Natural killer cell (primary cell): ENCODE measurements at regions not wholly inside any gene's neighbourhood (a gene's known extent, or its start where the extent isn't known, plus 50 kb on each side); places are given as distances from the start of the nearest gene placed in this dataset.

ENCODE experiments used
- ATAC-seq, 3 donors: fragments of 150-1000 bp in 2 of 3; fragments of 200-7000 bp in 1 of 3; cut with Tn5 transposase; 1 replicate in 1 of 3; 2 replicates in 2 of 3; pipeline ENCODE4 v1.10.0; 2021; ENCODE audit warnings: mild to moderate bottlenecking in 2 of 3, moderate library complexity in 2 of 3
- DNase-seq, 2 donors: peaks; one replicate each; pipeline versions ENCODE4 v3.0.0 to v3.0.0-alpha.2; 2013 to 2021; ENCODE audit warnings: mixed read lengths in 1 of 2
- H3K27ac ChIP-seq: one replicate; pipeline ENCODE4 v1.5.1; 2013; ENCODE audit warnings: mild to moderate bottlenecking, low read length
- H3K27me3 ChIP-seq: one replicate; pipeline ENCODE4 v1.6.1; 2013; ENCODE audit warnings: low read length; ENCODE audit not compliant: control insufficient read depth, insufficient read depth
- H3K36me3 ChIP-seq: one replicate; pipeline ENCODE4 v1.6.1; 2013; ENCODE audit warnings: low read length; ENCODE audit not compliant: control insufficient read depth, insufficient read depth
- H3K4me1 ChIP-seq: one replicate; pipeline ENCODE4 v1.6.1; 2013; ENCODE audit warnings: low read length; ENCODE audit not compliant: control insufficient read depth, insufficient read depth
- H3K4me3 ChIP-seq: one replicate; pipeline ENCODE4 v1.5.1; 2013; ENCODE audit warnings: low read length
- H3K9me3 ChIP-seq: one replicate; pipeline ENCODE4 v1.6.1; 2013; ENCODE audit warnings: low read length; ENCODE audit not compliant: control insufficient read depth, insufficient read depth
- H3K27ac Mint-ChIP-seq, 2 donors: one replicate each; pipeline ENCODE4 v1.8.0; 2022; ENCODE audit warnings: mild to moderate bottlenecking in 2 of 2, mixed read lengths in 2 of 2, moderate library complexity in 1 of 2
- H3K27me3 Mint-ChIP-seq, 2 donors: one replicate each; pipeline ENCODE4 v1.8.0; 2022; ENCODE audit warnings: low read depth in 2 of 2, mixed read lengths in 2 of 2
- H3K36me3 Mint-ChIP-seq: one replicate; pipeline ENCODE4 v1.8.0; 2022; ENCODE audit warnings: mixed read lengths
- H3K4me1 Mint-ChIP-seq, 2 donors: one replicate each; pipeline ENCODE4 v1.8.0; 2022; ENCODE audit warnings: mixed read lengths in 2 of 2
- H3K4me3 Mint-ChIP-seq: one replicate; pipeline ENCODE4 v1.8.0; 2022; ENCODE audit warnings: mild to moderate bottlenecking, moderate library complexity, mixed read lengths
- H3K9me3 Mint-ChIP-seq, 2 donors: one replicate each; pipeline ENCODE4 v1.8.0; 2022; ENCODE audit warnings: mixed read lengths in 2 of 2
- WGBS: methylation state at CpG from one replicate; pipeline ENCODE4 v1.1.7; 2013; ENCODE audit warnings: missing lambda C conversion rate; ENCODE audit not compliant: insufficient coverage; 5-methylcytosine and 5-hydroxymethylcytosine counted together
- intact Hi-C: fragments of 100-400 bp; cut with micrococcal nuclease; formaldehyde crosslinking; loops from one replicate; pipeline ENCODE4 v1.14.2; 2022
- TF ChIP-seq, protein P1 (sequence below): fragments of 200-600 bp; IDR thresholded peaks from one replicate; pipeline ENCODE4 v1.8.0; 2022; ENCODE audit warnings: antibody characterized with exemption

DNA sequence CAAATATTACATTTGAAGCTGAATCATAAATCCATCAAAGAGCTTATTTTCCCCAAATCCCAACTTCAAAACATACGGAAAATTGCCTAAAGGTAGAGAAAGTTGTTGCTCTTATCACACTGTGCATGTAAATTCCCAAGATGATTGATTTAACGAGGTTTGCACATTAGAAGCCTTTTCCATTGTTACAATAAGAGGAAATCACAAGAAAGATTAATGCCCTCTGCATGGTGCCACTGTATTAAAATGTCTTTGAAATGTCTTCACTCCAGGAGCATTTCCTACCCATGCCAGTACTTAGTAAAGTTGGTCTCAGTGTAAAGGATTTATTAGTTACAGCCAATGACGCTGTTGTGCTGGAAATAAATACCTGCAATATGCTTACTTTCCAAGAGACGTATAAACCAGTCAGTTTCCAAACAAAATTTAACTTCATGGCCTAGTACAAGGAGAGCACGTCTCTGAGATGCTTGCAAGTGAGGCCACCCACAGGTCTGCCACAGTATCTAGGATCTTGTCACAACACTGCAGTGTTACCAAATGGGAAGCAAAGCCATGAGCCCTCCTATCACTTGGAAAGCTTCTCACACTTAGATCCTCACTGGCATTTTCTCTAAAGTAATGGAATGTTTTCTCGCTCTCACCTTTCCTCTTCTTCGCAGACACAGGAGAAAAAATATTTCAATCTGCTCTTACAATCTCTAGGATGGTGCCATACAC is 112.4 kb downstream of the CETN3 start:
- no peaks in the 10 kb centered on the region for H3K27me3 ChIP-seq
- WGBS = 82% methylated on average over 6 of the region's 7 CpGs
- TF ChIP-seq, protein P1, sequence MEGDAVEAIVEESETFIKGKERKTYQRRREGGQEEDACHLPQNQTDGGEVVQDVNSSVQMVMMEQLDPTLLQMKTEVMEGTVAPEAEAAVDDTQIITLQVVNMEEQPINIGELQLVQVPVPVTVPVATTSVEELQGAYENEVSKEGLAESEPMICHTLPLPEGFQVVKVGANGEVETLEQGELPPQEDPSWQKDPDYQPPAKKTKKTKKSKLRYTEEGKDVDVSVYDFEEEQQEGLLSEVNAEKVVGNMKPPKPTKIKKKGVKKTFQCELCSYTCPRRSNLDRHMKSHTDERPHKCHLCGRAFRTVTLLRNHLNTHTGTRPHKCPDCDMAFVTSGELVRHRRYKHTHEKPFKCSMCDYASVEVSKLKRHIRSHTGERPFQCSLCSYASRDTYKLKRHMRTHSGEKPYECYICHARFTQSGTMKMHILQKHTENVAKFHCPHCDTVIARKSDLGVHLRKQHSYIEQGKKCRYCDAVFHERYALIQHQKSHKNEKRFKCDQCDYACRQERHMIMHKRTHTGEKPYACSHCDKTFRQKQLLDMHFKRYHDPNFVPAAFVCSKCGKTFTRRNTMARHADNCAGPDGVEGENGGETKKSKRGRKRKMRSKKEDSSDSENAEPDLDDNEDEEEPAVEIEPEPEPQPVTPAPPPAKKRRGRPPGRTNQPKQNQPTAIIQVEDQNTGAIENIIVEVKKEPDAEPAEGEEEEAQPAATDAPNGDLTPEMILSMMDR = no peak

DNA sequence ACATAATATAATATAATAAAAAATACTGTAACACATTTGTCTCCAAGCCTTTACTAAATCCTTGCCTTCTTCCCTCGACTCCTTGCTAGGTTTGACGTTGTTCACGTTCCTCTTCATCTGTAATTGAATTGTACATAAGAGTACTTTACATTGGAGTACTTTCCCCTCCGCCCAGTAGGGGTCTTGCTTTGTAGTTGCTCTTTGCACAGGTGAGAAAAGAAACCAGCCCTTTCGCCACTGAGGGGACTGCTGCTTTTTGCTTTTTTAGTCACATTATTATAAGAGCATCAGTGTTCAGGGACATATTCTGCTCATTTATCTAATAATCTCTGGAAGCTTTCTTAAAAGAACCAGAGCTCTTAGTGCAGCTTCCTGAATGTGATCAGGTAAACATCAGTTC is 115.0 kb downstream of the CETN3 start:
- no peak overlapping the region for H3K4me3 Mint-ChIP-seq

More for the DNA sequence above, 112.4 kb downstream of the CETN3 start:
- no peak for ATAC-seq
- H3K36me3 ChIP-seq = no peaks in the 10 kb centered on the region
- DNase-seq = no peak
- H3K9me3 Mint-ChIP-seq = peaks cover 0 to 8% of the 10 kb centered on the region in 2 donors
- no peaks in the 10 kb centered on the region for H3K36me3 Mint-ChIP-seq
- H3K27ac Mint-ChIP-seq = no peak overlapping the region
- H3K27me3 Mint-ChIP-seq = peaks cover 0 to 15% of the 10 kb centered on the region in 2 donors
- H3K9me3 ChIP-seq = no peaks in the 10 kb centered on the region
- H3K27ac ChIP-seq = no peak overlapping the region
- H3K4me1 ChIP-seq = no peaks in the 10 kb centered on the region
- H3K4me1 Mint-ChIP-seq = no peaks in the 10 kb centered on the region
- H3K4me3 ChIP-seq = no peak overlapping the region
- H3K4me3 Mint-ChIP-seq = no peak overlapping the region
- intact Hi-C loops = no loop called here

GRCh38 chr5:90293931-90294330 is 115.6 kb downstream of the CETN3 start:
- intact Hi-C loops = no loop called here
- Histone ChIP-seq H3K36me3 (no peaks in the 10 kb centered on the region), H3K27ac (no peak overlapping the region), H3K4me3 (no peak overlapping the region), H3K9me3 (no peaks in the 10 kb centered on the region), H3K4me1 (no peaks in the 10 kb centered on the region), H3K27me3 (no peaks in the 10 kb centered on the region)
- H3K9me3 Mint-ChIP-seq = peaks cover 0 to 5% of the 10 kb centered on the region in 2 donors
- H3K36me3 Mint-ChIP-seq = no peaks in the 10 kb centered on the region
- DNase-seq = no peak
- no peaks in the 10 kb centered on the region for H3K4me1 Mint-ChIP-seq
- TF ChIP-seq, protein P1 = no peak
- H3K27me3 Mint-ChIP-seq = peaks cover 0 to 9% of the 10 kb centered on the region in 2 donors
- WGBS = 93% methylated on average over 2 of the region's 2 CpGs
- no peak for ATAC-seq
- H3K27ac Mint-ChIP-seq = no peak overlapping the region
- H3K4me3 Mint-ChIP-seq = no peak overlapping the region

More for the DNA sequence above, 115.0 kb downstream of the CETN3 start:
- H3K36me3 Mint-ChIP-seq = no peaks in the 10 kb centered on the region
- no peaks in the 10 kb centered on the region for H3K4me1 Mint-ChIP-seq
- H3K27ac Mint-ChIP-seq = no peak overlapping the region
- Histone ChIP-seq H3K27ac (no peak overlapping the region), H3K27me3 (no peaks in the 10 kb centered on the region), H3K4me3 (no peak overlapping the region), H3K9me3 (no peaks in the 10 kb centered on the region), H3K36me3 (no peaks in the 10 kb centered on the region), H3K4me1 (no peaks in the 10 kb centered on the region)
- TF ChIP-seq, protein P1 = no peak
- peaks cover 0 to 5% of the 10 kb centered on the region in 2 donors for H3K9me3 Mint-ChIP-seq
- H3K27me3 Mint-ChIP-seq = peaks cover 0 to 9% of the 10 kb centered on the region in 2 donors
- intact Hi-C loops = no loop called here
- ATAC-seq (no peak), DNase-seq (no peak)
- 100% methylated on average over 3 of the region's 5 CpGs for WGBS

DNA sequence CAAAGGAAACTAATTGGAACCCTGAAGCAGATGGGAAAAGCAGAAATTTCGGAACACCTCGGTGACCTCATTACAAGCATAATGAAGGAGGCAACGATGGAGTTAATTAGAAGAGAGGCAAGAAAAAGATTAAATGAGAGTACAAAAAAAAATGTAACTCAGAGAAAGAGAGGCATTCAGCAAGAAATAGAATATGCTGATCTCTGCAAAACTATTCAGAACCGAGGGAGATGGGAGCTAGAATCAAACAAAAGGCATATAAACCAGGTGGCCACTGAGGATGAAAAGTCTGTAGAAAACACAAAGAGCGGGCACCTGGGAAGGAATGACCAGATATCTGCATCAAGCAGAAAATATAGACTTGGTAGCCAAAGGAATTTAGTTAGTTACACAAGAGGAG is 118.9 kb downstream of the CETN3 start:
- Histone ChIP-seq H3K9me3 (no peaks in the 10 kb centered on the region), H3K4me3 (no peak overlapping the region), H3K4me1 (no peaks in the 10 kb centered on the region), H3K27me3 (no peaks in the 10 kb centered on the region), H3K27ac (no peak overlapping the region), H3K36me3 (no peaks in the 10 kb centered on the region)
- 85% methylated on average over 5 of the region's 5 CpGs for WGBS
- ATAC-seq = no peak
- DNase-seq = no peak
- Mint-ChIP-seq H3K9me3 (peaks cover 0 to 3% of the 10 kb centered on the region in 2 donors), H3K27ac (no peak overlapping the region), H3K36me3 (no peaks in the 10 kb centered on the region), H3K4me3 (no peak overlapping the region), H3K27me3 (no peaks in the 10 kb centered on the region), H3K4me1 (no peaks in the 10 kb centered on the region)
- TF ChIP-seq, protein P1 = no peak
- intact Hi-C loops = no loop called here
